ENCODE measurements at regions not wholly inside any gene's neighbourhood (a gene's known extent, or its start where the extent isn't known, plus 50 kb on each side); places are given as distances from the start of the nearest gene placed in this dataset.

DNA sequence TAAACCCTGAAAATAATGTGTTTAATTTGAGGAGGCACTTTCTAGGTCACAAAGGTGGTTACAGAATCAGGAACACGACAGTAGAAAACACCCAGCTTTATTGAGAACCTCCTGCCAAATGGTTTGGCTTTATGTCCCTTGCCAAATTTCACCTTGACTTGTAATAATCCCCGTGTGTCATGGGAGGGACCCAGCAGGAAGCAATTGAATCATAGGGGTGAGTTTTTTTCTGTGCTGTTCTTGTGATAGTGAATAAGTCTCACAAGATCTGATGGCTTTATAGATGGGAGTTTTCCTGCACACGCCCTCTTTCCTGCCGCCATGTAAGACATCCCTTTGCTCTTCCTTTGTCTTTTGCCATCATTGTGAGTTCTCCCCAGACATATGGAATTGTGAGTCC is 193.8 kb upstream of the KLF6 start (continued):
- TF ChIP-seq, protein P1, sequence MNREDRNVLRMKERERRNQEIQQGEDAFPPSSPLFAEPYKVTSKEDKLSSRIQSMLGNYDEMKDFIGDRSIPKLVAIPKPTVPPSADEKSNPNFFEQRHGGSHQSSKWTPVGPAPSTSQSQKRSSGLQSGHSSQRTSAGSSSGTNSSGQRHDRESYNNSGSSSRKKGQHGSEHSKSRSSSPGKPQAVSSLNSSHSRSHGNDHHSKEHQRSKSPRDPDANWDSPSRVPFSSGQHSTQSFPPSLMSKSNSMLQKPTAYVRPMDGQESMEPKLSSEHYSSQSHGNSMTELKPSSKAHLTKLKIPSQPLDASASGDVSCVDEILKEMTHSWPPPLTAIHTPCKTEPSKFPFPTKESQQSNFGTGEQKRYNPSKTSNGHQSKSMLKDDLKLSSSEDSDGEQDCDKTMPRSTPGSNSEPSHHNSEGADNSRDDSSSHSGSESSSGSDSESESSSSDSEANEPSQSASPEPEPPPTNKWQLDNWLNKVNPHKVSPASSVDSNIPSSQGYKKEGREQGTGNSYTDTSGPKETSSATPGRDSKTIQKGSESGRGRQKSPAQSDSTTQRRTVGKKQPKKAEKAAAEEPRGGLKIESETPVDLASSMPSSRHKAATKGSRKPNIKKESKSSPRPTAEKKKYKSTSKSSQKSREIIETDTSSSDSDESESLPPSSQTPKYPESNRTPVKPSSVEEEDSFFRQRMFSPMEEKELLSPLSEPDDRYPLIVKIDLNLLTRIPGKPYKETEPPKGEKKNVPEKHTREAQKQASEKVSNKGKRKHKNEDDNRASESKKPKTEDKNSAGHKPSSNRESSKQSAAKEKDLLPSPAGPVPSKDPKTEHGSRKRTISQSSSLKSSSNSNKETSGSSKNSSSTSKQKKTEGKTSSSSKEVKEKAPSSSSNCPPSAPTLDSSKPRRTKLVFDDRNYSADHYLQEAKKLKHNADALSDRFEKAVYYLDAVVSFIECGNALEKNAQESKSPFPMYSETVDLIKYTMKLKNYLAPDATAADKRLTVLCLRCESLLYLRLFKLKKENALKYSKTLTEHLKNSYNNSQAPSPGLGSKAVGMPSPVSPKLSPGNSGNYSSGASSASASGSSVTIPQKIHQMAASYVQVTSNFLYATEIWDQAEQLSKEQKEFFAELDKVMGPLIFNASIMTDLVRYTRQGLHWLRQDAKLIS (CRISPR knock-in tag; IDR thresholded peaks at IDR 0.05): no peak
- no peak for TF ChIP-seq RBBP5 (IDR thresholded peaks at IDR 0.05; ENCODE audit: borderline replicate concordance, insufficient read depth, low read length, poor library complexity, severe bottlenecking)
- TF ChIP-seq TFAM (CRISPR knock-in tag; conservative IDR thresholded peaks at IDR 0.05): no peak
- no peak for TF ChIP-seq KLF10 (CRISPR knock-in tag; IDR thresholded peaks at IDR 0.05)
- no peak for TF ChIP-seq ZNF583 (CRISPR knock-in tag; IDR thresholded peaks at IDR 0.05)
- TF ChIP-seq TAL1 (IDR thresholded peaks at IDR 0.05): no peak
- TF ChIP-seq, protein P2, sequence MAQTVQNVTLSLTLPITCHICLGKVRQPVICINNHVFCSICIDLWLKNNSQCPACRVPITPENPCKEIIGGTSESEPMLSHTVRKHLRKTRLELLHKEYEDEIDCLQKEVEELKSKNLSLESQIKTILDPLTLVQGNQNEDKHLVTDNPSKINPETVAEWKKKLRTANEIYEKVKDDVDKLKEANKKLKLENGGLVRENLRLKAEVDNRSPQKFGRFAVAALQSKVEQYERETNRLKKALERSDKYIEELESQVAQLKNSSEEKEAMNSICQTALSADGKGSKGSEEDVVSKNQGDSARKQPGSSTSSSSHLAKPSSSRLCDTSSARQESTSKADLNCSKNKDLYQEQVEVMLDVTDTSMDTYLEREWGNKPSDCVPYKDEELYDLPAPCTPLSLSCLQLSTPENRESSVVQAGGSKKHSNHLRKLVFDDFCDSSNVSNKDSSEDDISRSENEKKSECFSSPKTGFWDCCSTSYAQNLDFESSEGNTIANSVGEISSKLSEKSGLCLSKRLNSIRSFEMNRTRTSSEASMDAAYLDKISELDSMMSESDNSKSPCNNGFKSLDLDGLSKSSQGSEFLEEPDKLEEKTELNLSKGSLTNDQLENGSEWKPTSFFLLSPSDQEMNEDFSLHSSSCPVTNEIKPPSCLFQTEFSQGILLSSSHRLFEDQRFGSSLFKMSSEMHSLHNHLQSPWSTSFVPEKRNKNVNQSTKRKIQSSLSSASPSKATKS (CRISPR knock-in tag; IDR thresholded peaks at IDR 0.05): no peak
- TF ChIP-seq EP300 (IDR thresholded peaks at IDR 0.05; ENCODE audit: low read length): no peak
- TF ChIP-seq, protein P3, sequence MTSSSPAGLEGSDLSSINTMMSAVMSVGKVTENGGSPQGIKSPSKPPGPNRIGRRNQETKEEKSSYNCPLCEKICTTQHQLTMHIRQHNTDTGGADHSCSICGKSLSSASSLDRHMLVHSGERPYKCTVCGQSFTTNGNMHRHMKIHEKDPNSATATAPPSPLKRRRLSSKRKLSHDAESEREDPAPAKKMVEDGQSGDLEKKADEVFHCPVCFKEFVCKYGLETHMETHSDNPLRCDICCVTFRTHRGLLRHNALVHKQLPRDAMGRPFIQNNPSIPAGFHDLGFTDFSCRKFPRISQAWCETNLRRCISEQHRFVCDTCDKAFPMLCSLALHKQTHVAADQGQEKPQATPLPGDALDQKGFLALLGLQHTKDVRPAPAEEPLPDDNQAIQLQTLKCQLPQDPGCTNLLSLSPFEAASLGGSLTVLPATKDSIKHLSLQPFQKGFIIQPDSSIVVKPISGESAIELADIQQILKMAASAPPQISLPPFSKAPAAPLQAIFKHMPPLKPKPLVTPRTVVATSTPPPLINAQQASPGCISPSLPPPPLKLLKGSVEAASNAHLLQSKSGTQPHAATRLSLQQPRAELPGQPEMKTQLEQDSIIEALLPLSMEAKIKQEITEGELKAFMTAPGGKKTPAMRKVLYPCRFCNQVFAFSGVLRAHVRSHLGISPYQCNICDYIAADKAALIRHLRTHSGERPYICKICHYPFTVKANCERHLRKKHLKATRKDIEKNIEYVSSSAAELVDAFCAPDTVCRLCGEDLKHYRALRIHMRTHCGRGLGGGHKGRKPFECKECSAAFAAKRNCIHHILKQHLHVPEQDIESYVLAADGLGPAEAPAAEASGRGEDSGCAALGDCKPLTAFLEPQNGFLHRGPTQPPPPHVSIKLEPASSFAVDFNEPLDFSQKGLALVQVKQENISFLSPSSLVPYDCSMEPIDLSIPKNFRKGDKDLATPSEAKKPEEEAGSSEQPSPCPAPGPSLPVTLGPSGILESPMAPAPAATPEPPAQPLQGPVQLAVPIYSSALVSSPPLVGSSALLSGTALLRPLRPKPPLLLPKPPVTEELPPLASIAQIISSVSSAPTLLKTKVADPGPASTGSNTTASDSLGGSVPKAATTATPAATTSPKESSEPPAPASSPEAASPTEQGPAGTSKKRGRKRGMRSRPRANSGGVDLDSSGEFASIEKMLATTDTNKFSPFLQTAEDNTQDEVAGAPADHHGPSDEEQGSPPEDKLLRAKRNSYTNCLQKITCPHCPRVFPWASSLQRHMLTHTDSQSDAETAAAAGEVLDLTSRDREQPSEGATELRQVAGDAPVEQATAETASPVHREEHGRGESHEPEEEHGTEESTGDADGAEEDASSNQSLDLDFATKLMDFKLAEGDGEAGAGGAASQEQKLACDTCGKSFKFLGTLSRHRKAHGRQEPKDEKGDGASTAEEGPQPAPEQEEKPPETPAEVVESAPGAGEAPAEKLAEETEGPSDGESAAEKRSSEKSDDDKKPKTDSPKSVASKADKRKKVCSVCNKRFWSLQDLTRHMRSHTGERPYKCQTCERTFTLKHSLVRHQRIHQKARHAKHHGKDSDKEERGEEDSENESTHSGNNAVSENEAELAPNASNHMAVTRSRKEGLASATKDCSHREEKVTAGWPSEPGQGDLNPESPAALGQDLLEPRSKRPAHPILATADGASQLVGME (CRISPR knock-in tag; IDR thresholded peaks at IDR 0.05): no peak

Data from K562 (cell line).